ENCODE measurements at regions not wholly inside any gene's neighbourhood (a gene's known extent, or its start where the extent isn't known, plus 50 kb on each side); places are given as distances from the start of the nearest gene placed in this dataset.

DNA sequence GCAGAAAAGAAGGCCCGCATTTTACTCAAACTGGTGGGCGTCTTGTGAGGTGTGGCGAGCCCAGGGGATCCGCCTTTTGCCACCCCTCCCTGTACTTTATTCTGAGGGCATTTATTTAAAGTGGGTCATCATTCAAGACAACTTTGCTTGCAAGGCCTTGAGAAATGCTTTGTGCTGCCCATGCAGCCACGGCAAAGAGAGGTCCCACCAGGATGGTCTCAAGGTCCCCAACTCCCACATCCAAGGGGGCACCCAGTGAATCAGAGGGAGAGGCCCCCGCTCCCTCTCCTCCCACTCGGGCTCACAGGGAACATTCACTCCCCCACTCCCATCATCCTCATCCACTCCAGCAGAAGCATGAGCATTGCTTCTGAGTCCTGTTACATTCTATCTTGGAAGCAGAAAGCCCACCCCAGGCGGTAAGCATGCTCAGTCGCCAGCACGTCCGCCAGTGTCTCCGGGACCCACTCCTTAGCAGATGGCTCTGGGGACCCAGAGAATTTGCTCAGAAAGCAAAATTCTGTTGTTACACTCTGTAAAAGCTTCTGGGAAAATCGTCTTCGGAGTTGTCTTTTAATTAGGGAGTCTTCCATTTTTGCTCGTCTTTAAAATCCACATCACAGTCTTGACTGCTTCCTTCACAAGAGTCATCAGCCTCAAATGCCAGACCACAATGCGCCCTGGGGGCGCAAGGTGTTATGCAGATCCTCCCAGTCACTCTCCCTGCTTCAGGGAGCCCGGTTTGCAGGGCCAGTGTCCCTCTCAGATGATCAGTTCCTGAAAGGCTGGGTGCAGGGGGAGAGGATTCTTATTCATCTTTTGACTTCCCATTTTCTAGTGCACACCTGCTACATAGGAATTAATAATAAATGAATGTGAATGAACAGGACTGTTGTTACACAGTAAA is 99.4 kb upstream of the NCK2 start:
- no peak for TF ChIP-seq Cebpa-rat (IDR thresholded peaks at IDR 0.05)
- Histone ChIP-seq H3K4me2 (peak overlapping the region in 8 of 11 experiments; percentile 6 to 44 (median 26); a peak in 10 of 22 replicates), H3K4me3 (no peak overlapping the region), H3K9me3 (replicated peaks in 1 of 11) (peaks cover 0 to 7% (median 0%) of the 10 kb centered on the region in 11 experiments; a peak in 5 of 22 replicates), H3K4me1 (peaks cover 0 to 13% (median 8%) of the 10 kb centered on the region in 10 experiments; a peak in 10 of 20 replicates), H4K20me1 (no peaks in the 10 kb centered on the region), H3K9ac (no peak overlapping the region; a peak in 1 of 22 replicates), H3K27ac (no peak overlapping the region), H3K27me3 (no peaks in the 10 kb centered on the region), H3K36me3 (no peaks in the 10 kb centered on the region)

DNA sequence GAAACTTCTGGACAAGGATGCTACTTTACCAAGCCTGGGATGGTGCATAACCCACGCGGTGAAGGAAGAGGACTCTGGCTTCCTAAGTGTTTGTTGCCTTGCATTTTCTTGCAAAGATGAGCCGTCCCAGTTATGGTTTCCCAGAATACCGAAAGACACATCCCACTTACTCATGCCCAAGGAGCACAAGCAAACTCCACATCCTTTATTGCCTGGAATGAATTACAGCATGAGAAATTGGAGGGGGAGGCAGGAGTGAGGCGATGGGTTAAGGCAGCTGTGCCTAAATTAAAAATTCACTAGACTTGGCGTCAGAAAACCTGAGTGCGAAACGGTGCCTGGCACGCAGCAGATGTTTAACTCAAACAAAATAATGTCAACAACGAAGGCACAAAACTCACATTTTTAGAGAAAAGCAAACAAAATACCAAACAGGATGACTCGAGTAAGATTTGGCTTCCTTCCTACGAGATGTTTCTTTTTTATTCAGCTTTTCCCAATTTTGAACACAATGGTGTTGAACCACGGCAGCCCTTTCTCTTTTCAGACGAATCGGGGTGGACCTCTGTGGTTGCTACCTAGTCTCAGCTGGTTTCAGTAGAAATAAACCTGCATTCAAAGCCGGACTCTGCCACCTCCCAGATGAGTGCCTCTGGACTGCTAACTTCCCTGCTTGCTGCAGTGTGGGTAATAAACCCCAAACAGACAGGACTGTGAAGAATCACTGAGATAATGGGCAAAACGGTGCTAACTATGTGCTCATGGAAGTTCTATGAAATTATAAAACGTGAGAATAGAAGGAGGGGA is 100.3 kb upstream of the NCK2 start:
- H3K9ac ChIP-seq, result no peak overlapping the region
- TF ChIP-seq Cebpa-rat (IDR thresholded peaks at IDR 0.05), result no peak
- H3K27ac ChIP-seq, result no peak overlapping the region
- no peak overlapping the region for H3K4me2 ChIP-seq
- H3K36me3 ChIP-seq, result no peaks in the 10 kb centered on the region
- peaks cover 0 to 13% (median 8%) of the 10 kb centered on the region in 10 experiments; a peak in 10 of 20 replicates for H3K4me1 ChIP-seq
- no peaks in the 10 kb centered on the region for H4K20me1 ChIP-seq
- H3K9me3 ChIP-seq (replicated peaks in 1 of 11), result peaks cover 0 to 6% (median 0%) of the 10 kb centered on the region in 11 experiments; a peak in 5 of 22 replicates
- H3K27me3 ChIP-seq, result no peaks in the 10 kb centered on the region
- no peak overlapping the region for H3K4me3 ChIP-seq

GRCh38 chr2:105643405-105644173 is 101.1 kb upstream of the NCK2 start:
- TF ChIP-seq Cebpa-rat (IDR thresholded peaks at IDR 0.05), result no peak
- peaks cover 0 to 13% (median 8%) of the 10 kb centered on the region in 10 experiments; a peak in 10 of 20 replicates for H3K4me1 ChIP-seq
- H3K27ac ChIP-seq, result no peak overlapping the region
- H3K9me3 ChIP-seq (replicated peaks in 1 of 11), result no peaks in the 10 kb centered on the region
- no peaks in the 10 kb centered on the region for H4K20me1 ChIP-seq
- H3K4me2 ChIP-seq, result no peak overlapping the region
- H3K9ac ChIP-seq, result no peak overlapping the region
- H3K36me3 ChIP-seq, result no peaks in the 10 kb centered on the region
- H3K4me3 ChIP-seq, result no peak overlapping the region
- H3K27me3 ChIP-seq, result no peaks in the 10 kb centered on the region

- Histone ChIP-seq H3K9ac (no peak overlapping the region), H3K27ac (no peak overlapping the region), H3K4me3 (no peak overlapping the region), H3K4me2 (no peak overlapping the region), H3K36me3 (no peaks in the 10 kb centered on the region), H4K20me1 (no peaks in the 10 kb centered on the region), H3K4me1 (peaks cover 0 to 13% (median 8%) of the 10 kb centered on the region in 10 experiments; a peak in 10 of 20 replicates), H3K27me3 (no peaks in the 10 kb centered on the region), H3K9me3 (replicated peaks in 1 of 11) (no peaks in the 10 kb centered on the region)
- TF ChIP-seq Cebpa-rat (IDR thresholded peaks at IDR 0.05), result no peak
Measured at GRCh38 chr2:105641389-105641811, 103.3 kb upstream of the NCK2 start.

DNA sequence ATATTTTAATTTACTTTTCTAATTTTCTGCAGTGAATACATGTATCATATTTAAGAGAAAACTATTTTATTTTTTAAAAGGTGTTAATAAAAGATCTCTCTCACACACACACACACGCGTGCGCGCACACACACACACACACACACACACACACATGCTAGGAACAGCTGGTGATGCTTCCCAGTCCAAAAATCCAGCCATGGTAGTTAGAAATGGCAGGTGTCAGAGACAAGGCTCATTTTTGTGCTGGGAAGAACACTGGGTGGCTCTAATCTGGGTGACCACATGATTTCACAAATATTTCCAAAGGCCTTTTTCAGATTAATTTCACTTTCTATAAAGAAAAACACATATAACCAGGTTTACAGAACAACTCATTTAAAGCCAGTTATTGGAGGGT is 104.5 kb upstream of the NCK2 start:
- H3K36me3 ChIP-seq, result no peaks in the 10 kb centered on the region
- H4K20me1 ChIP-seq, result no peaks in the 10 kb centered on the region
- no peaks in the 10 kb centered on the region for H3K9me3 ChIP-seq (replicated peaks in 1 of 11)
- TF ChIP-seq Cebpa-rat (IDR thresholded peaks at IDR 0.05), result no peak
- H3K4me1 ChIP-seq, result peaks cover 0 to 5% (median 3%) of the 10 kb centered on the region in 10 experiments; a peak in 10 of 20 replicates
- H3K4me3 ChIP-seq, result no peak overlapping the region
- H3K4me2 ChIP-seq, result no peak overlapping the region
- no peaks in the 10 kb centered on the region for H3K27me3 ChIP-seq
- H3K9ac ChIP-seq, result no peak overlapping the region
- H3K27ac ChIP-seq, result no peak overlapping the region

DNA sequence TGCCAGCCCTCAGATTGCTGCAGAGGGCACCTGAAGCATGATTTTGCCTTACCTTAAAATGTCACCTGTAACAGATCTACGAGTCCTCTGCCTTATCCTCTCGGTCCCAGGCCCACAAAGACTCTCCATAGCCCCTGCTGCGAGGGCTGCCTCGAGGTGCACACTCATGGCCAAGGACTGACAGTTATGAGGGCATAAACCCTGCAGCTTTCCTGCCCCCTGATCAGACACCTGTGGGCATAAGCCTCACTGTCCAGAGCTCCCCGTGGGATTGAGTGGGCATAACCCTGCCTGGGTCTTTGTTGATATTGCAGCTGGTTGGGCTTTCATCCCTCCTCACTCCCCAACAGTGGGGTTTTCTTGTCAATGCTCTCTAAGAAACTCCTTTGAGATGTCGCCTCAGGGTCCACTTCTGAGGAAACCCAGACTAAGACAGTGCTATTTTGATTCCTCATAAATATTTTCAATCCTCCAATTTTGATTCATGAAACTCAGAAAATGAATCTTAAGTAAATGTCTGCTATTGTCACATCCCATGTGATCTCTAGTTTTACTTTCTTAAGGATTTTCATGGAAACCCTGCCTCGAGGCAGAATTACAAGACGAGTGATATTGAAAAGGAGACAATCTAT is 108.5 kb upstream of the NCK2 start:
- Histone ChIP-seq H3K4me3 (no peak overlapping the region), H3K4me1 (no peaks in the 10 kb centered on the region), H3K36me3 (no peaks in the 10 kb centered on the region), H3K4me2 (no peak overlapping the region), H3K27me3 (no peaks in the 10 kb centered on the region), H3K9ac (no peak overlapping the region), H3K27ac (no peak overlapping the region), H3K9me3 (replicated peaks in 1 of 11) (no peaks in the 10 kb centered on the region), H4K20me1 (no peaks in the 10 kb centered on the region)
- TF ChIP-seq Cebpa-rat (IDR thresholded peaks at IDR 0.05), result no peak

GRCh38 chr2:105635564-105635963 is 109.1 kb upstream of the NCK2 start:
- no peaks in the 10 kb centered on the region for H4K20me1 ChIP-seq
- H3K9ac ChIP-seq, result no peak overlapping the region
- H3K27me3 ChIP-seq, result no peaks in the 10 kb centered on the region
- no peaks in the 10 kb centered on the region for H3K36me3 ChIP-seq
- H3K9me3 ChIP-seq (replicated peaks in 1 of 11), result peaks cover 0 to 5% (median 0%) of the 10 kb centered on the region in 11 experiments; a peak in 1 of 22 replicates
- no peak overlapping the region for H3K27ac ChIP-seq
- TF ChIP-seq Cebpa-rat (IDR thresholded peaks at IDR 0.05), result no peak
- no peak overlapping the region for H3K4me3 ChIP-seq
- H3K4me2 ChIP-seq, result no peak overlapping the region
- H3K4me1 ChIP-seq, result no peaks in the 10 kb centered on the region

- Histone ChIP-seq H3K27me3 (no peaks in the 10 kb centered on the region), H4K20me1 (no peaks in the 10 kb centered on the region), H3K4me2 (no peak overlapping the region), H3K36me3 (no peaks in the 10 kb centered on the region), H3K4me3 (no peak overlapping the region), H3K9ac (no peak overlapping the region), H3K27ac (no peak overlapping the region), H3K9me3 (replicated peaks in 1 of 11) (peaks cover 0 to 9% (median 0%) of the 10 kb centered on the region in 11 experiments; a peak in 1 of 22 replicates), H3K4me1 (peaks cover 0 to 11% (median 6%) of the 10 kb centered on the region in 10 experiments; a peak in 12 of 20 replicates)
- no peak for TF ChIP-seq Cebpa-rat (IDR thresholded peaks at IDR 0.05)
Measured at GRCh38 chr2:105634198-105634597, 110.5 kb upstream of the NCK2 start.

Data from BLaER1 treated with 17β-estradiol and CSF1 and Interleukin-3, amounts not matched to agents 10 nM and 100 nM (cell line).